OCI-LY1 (cell line): ENCODE measurements at regions not wholly inside any gene's neighbourhood (a gene's known extent, or its start where the extent isn't known, plus 50 kb on each side); places are given as distances from the start of the nearest gene placed in this dataset.

ENCODE experiments used
- H2AFZ ChIP-seq: fragments of 200-600 bp; sonication (generic), shearing (Covaris generic); 2 replicates; pipeline ENCODE4 v1.6.0; 2014; ENCODE audit warnings: antibody characterized with exemption, mild to moderate bottlenecking, low read length
- H3F3A ChIP-seq: fragments of 200-600 bp; sonication (generic), shearing (Covaris generic); 2 replicates; pipeline ENCODE4 v1.6.0; 2014; ENCODE audit warnings: mild to moderate bottlenecking, antibody characterized with exemption, low read length, moderate library complexity; ENCODE audit not compliant: insufficient read depth
- H3K27ac ChIP-seq: fragments of 200-600 bp; sonication (generic); 2 replicates; pipeline ENCODE4 v1.5.1; 2014; ENCODE audit warnings: low read length, mixed run types, mild to moderate bottlenecking, low read depth; ENCODE audit not compliant: poor library complexity, severe bottlenecking
- H3K27me3 ChIP-seq: fragments of 200-600 bp; sonication (generic); 2 replicates; pipeline ENCODE4 v1.6.0; 2014; ENCODE audit warnings: antibody characterized with exemption, mild to moderate bottlenecking, low read length, moderate library complexity; ENCODE audit not compliant: insufficient read depth
- H3K36me3 ChIP-seq: fragments of 200-600 bp; sonication (generic); 2 replicates; pipeline ENCODE4 v1.6.1; 2014; ENCODE audit warnings: mild to moderate bottlenecking, antibody characterized with exemption, low read length, moderate library complexity, mixed read lengths; ENCODE audit not compliant: insufficient read depth
- H3K4me1 ChIP-seq: fragments of 200-600 bp; sonication (generic); 2 replicates; pipeline ENCODE4 v1.5.1; 2014; ENCODE audit warnings: mild to moderate bottlenecking, low read length, moderate library complexity; ENCODE audit not compliant: insufficient read depth, severe bottlenecking
- H3K4me2 ChIP-seq: fragments of 200-600 bp; sonication (generic), shearing (Covaris generic); 2 replicates; pipeline ENCODE4 v1.6.1; 2014; ENCODE audit warnings: low read length
- H3K4me3 ChIP-seq: fragments of 200-600 bp; sonication (generic); 2 replicates; pipeline ENCODE4 v1.5.1; 2014; ENCODE audit warnings: low read length, low read depth, mild to moderate bottlenecking, mixed read lengths; ENCODE audit not compliant: poor library complexity, severe bottlenecking
- H3K79me2 ChIP-seq: fragments of 200-600 bp; shearing (Covaris generic); 2 replicates; pipeline ENCODE4 v1.6.1; 2016; ENCODE audit warnings: mixed run types, low read length, mixed read lengths; ENCODE audit not compliant: insufficient read depth
- H3K9ac ChIP-seq: fragments of 200-600 bp; sonication (generic), shearing (Covaris generic); 2 replicates; pipeline ENCODE4 v1.6.1; 2014; ENCODE audit warnings: mild to moderate bottlenecking, low read length, mixed read lengths
- H3K9me2 ChIP-seq: fragments of 200-600 bp; sonication (generic), shearing (Covaris generic); 2 replicates; pipeline ENCODE4 v1.6.1; 2014; ENCODE audit warnings: low read depth, mild to moderate bottlenecking, low read length, mixed read lengths
- H3K9me3 ChIP-seq: fragments of 200-600 bp; shearing (Covaris generic); 2 replicates; pipeline ENCODE4 v1.6.1; 2014; ENCODE audit warnings: low read length, mixed read lengths
- H4K20me1 ChIP-seq: fragments of 200-600 bp; sonication (generic), shearing (Covaris generic); 2 replicates; pipeline ENCODE4 v1.6.0; 2016; ENCODE audit warnings: mild to moderate bottlenecking, low read length; ENCODE audit not compliant: insufficient read depth
- EZH2 ChIP-seq: fragments of 200-600 bp; sonication (generic), shearing (Covaris generic); IDR thresholded peaks from 2 replicates; pipeline ENCODE4 v1.8.0; 2017; ENCODE audit warnings: borderline replicate concordance, mixed run types, mild to moderate bottlenecking, antibody characterized with exemption, low read length, moderate library complexity, mixed read lengths
- TF ChIP-seq, protein P1 (sequence below): fragments of 200-600 bp; sonication (generic), shearing (Covaris generic); IDR thresholded peaks from 2 replicates; pipeline ENCODE4 v1.5.1; 2017; ENCODE audit warnings: mild to moderate bottlenecking, antibody characterized with exemption, low read length, moderate library complexity, mixed read lengths

DNA sequence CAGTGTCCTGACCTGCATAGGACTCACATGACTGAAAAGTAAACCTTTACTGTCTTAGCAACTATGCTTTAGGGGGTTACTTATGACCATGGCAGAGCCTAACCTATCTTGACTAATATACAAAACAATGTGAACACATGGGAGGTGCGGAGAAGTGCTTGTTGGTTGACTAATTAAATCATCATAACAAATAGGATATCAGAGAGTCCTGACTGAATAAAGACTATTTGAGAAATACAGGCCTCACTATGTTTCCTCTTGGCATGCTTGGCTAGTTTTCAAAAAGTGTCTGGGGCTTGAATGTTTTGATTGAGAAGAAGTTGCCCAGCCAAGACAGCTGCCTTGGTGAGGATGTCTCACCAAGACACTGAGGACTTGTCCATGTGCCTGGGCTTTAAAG lies 104.4 kb upstream of the PHYHIPL start:
- H3K27me3 ChIP-seq: no peaks in the 10 kb centered on the region
- no peak overlapping the region for H3K27ac ChIP-seq
- no peak overlapping the region for H3K4me3 ChIP-seq
- no peak overlapping the region for H3K4me2 ChIP-seq
- H3K9ac ChIP-seq: no peak overlapping the region
- H2AFZ ChIP-seq: no peak overlapping the region
- H3K79me2 ChIP-seq: no peaks in the 10 kb centered on the region
- no peaks in the 10 kb centered on the region for H3F3A ChIP-seq
- H4K20me1 ChIP-seq: no peaks in the 10 kb centered on the region
- no peaks in the 10 kb centered on the region for H3K4me1 ChIP-seq
- no peak for TF ChIP-seq EZH2
- TF ChIP-seq, protein P1, sequence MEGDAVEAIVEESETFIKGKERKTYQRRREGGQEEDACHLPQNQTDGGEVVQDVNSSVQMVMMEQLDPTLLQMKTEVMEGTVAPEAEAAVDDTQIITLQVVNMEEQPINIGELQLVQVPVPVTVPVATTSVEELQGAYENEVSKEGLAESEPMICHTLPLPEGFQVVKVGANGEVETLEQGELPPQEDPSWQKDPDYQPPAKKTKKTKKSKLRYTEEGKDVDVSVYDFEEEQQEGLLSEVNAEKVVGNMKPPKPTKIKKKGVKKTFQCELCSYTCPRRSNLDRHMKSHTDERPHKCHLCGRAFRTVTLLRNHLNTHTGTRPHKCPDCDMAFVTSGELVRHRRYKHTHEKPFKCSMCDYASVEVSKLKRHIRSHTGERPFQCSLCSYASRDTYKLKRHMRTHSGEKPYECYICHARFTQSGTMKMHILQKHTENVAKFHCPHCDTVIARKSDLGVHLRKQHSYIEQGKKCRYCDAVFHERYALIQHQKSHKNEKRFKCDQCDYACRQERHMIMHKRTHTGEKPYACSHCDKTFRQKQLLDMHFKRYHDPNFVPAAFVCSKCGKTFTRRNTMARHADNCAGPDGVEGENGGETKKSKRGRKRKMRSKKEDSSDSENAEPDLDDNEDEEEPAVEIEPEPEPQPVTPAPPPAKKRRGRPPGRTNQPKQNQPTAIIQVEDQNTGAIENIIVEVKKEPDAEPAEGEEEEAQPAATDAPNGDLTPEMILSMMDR: no peak
- H3K9me2 ChIP-seq: no peaks in the 10 kb centered on the region
- H3K9me3 ChIP-seq: no peaks in the 10 kb centered on the region
- H3K36me3 ChIP-seq: no peaks in the 10 kb centered on the region

DNA sequence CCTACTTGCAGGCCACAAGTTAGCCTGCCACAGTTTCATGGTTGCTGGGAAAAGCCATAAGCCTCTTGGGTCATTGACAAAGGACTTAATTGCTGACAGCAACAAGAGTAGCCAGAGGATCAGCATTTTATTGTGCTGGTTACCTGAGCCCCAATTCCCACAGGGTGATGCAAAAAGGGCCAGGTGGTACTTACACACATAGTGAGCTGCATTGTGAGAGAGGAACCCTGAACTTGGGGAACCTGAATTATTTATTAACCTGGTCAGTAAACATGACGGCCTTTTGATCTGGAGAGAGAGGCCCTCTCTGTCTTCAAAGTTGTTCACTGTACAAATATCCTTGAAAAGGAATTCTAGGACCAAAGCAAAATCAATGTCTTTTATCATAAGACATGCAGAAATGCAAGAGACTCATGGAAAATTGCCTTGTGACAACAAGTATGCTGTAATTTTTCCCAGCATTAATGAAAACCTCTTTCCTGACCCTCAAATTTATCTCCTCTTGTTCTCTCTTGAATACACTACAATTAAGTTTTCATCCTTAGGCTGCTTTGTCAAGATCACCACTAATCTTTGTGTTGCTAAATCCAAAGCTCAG lies 102.9 kb upstream of the PHYHIPL start:
- Histone ChIP-seq H3K27ac (no peak overlapping the region), H3K4me1 (no peaks in the 10 kb centered on the region), H3K27me3 (no peaks in the 10 kb centered on the region), H3K36me3 (no peaks in the 10 kb centered on the region), H4K20me1 (no peaks in the 10 kb centered on the region), H3K9ac (no peak overlapping the region), H3K79me2 (no peaks in the 10 kb centered on the region), H3K9me2 (no peaks in the 10 kb centered on the region), H3K4me2 (no peak overlapping the region), H3K4me3 (no peak overlapping the region), H3K9me3 (no peaks in the 10 kb centered on the region), H2AFZ (no peak overlapping the region), H3F3A (no peaks in the 10 kb centered on the region)
- no peak for TF ChIP-seq EZH2
- TF ChIP-seq, protein P1: no peak

DNA sequence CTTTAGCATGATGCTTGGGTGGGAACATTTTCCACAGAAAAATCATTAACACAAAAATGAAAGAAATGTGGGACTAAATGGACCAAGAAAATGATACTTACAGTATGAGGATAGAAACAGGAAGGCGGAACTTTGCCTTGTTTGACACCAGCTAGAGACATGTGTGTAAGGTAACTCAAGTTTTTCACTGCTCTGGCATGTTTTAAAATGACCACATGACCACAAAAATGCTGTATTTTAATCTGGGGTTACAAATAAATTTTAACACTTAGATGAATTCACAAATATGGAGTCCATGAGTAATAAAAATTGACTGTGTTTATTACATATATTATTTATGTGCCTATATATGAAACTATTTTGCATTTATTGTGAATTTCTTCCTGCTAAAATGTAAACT lies 100.9 kb upstream of the PHYHIPL start:
- no peaks in the 10 kb centered on the region for H3K36me3 ChIP-seq
- H3K27ac ChIP-seq: no peak overlapping the region
- no peaks in the 10 kb centered on the region for H3K79me2 ChIP-seq
- H3K4me2 ChIP-seq: no peak overlapping the region
- no peaks in the 10 kb centered on the region for H3K9me2 ChIP-seq
- no peaks in the 10 kb centered on the region for H3K9me3 ChIP-seq
- H3K9ac ChIP-seq: no peak overlapping the region
- H4K20me1 ChIP-seq: no peaks in the 10 kb centered on the region
- H3K4me1 ChIP-seq: no peaks in the 10 kb centered on the region
- H3K4me3 ChIP-seq: no peak overlapping the region
- H3K27me3 ChIP-seq: no peaks in the 10 kb centered on the region
- TF ChIP-seq, protein P1: no peak
- no peak for TF ChIP-seq EZH2
- no peak overlapping the region for H2AFZ ChIP-seq
- H3F3A ChIP-seq: no peaks in the 10 kb centered on the region
